Panc1 (cell line): ENCODE measurements at regions not wholly inside any gene's neighbourhood (a gene's known extent, or its start where the extent isn't known, plus 50 kb on each side); places are given as distances from the start of the nearest gene placed in this dataset.

Experiments
- ATAC-seq: fragments of 200-7000 bp; cut with Tn5 transposase; 2 replicates; pipeline ENCODE4 v1.9.1; 2020; ENCODE audit warnings: mild to moderate bottlenecking, moderate library complexity
- BruUV-seq: library from RNA; stranded (reverse); fragments of 400-500 nt; replicated peaks from 2 replicates; lab custom pipeline; 2021; lab: Mats Ljungman, UMichigan
- CTCF ChIA-PET: fragments of 300-600 bp; sonication (Branson Sonifier 250); formaldehyde crosslinking; loops from one replicate; lab custom pipeline; 2022; ENCODE audit warnings: antibody characterized with exemption; lab: Charles Lee
- POLR2A ChIA-PET: fragments of 300-600 bp; sonication (Branson Sonifier 250); formaldehyde crosslinking; loops from one replicate; lab custom pipeline; 2022; ENCODE audit warnings: antibody characterized with exemption; lab: Charles Lee
- DNase-seq: peaks from one replicate; pipeline ENCODE4 v3.0.0-alpha.2; 2010; ENCODE audit warnings: low read depth, low spot score
- H3K27ac ChIP-seq: 2 replicates; pipeline ENCODE4 v1.5.1; 2011; ENCODE audit warnings: mild to moderate bottlenecking, low read length, inconsistent platforms
- H3K27me3 ChIP-seq: fragments of 200-500 bp; sonication (Bioruptor generic); 2 replicates; pipeline ENCODE4 v1.6.0; 2014; ENCODE audit warnings: low read length, inconsistent platforms; ENCODE audit not compliant: control insufficient read depth, insufficient read depth
- H3K36me3 ChIP-seq: fragments of 200-500 bp; sonication (Bioruptor generic); 2 replicates; pipeline ENCODE4 v1.5.1; 2014; ENCODE audit warnings: inconsistent platforms, mild to moderate bottlenecking, low read length, moderate library complexity; ENCODE audit not compliant: control insufficient read depth, insufficient read depth
- H3K4me1 ChIP-seq: 2 replicates; pipeline ENCODE4 v1.5.1; 2011; ENCODE audit warnings: inconsistent platforms, mild to moderate bottlenecking, low read length, moderate library complexity; ENCODE audit not compliant: control insufficient read depth, insufficient read depth
- H3K4me3 ChIP-seq, 2 experiments: 2 replicates each; pipeline ENCODE4 v1.5.1; 2011 to 2012; ENCODE audit warnings: low read depth in 2 of 2, low read length in 2 of 2, mild to moderate bottlenecking in 2 of 2, inconsistent platforms in 1 of 2, moderate library complexity in 1 of 2
- H3K9me3 ChIP-seq: fragments of 200-500 bp; sonication (Bioruptor generic); 2 replicates; pipeline ENCODE4 v1.5.1; 2014; ENCODE audit warnings: low read depth, mild to moderate bottlenecking, inconsistent platforms, low read length, moderate library complexity; ENCODE audit not compliant: control insufficient read depth, insufficient read depth
- CTCF ChIP-seq: fragments of 450-650 bp; IDR thresholded peaks from 2 replicates; pipeline ENCODE4 v1.5.1; 2017; ENCODE audit warnings: mild to moderate bottlenecking
- POLR2AphosphoS5 ChIP-seq: IDR thresholded peaks from 2 replicates; pipeline ENCODE4 v1.6.1; 2012; ENCODE audit warnings: mild to moderate bottlenecking, low read depth, low read length, moderate library complexity
- SIN3A ChIP-seq: IDR thresholded peaks from 2 replicates; pipeline ENCODE4 v1.6.1; 2012; ENCODE audit warnings: low read depth, mild to moderate bottlenecking, low read length, moderate library complexity, borderline replicate concordance; ENCODE audit not compliant: insufficient read depth
- TCF7L2 ChIP-seq: IDR thresholded peaks from 2 replicates; pipeline ENCODE4 v1.6.1; 2011; ENCODE audit warnings: mild to moderate bottlenecking, low read depth, low read length, inconsistent platforms
- in situ Hi-C: cut with HindIII; loops from 2 replicates; pipeline ENCODE4 v1.10.0; 2016; ENCODE audit warnings: low sequenced_read_pairs, low pct_unique_long_range_greater_than_20kb
- intact Hi-C: fragments of 100-400 bp; cut with micrococcal nuclease; formaldehyde crosslinking; loops from one replicate; pipeline ENCODE4 v1.10.0; 2022; ENCODE audit not compliant: unreplicated experiment
- TF ChIP-seq, protein P1 (sequence below), 2 experiments: IDR thresholded peaks; 2 replicates each; pipeline ENCODE4 v1.6.1; 2011 to 2012; ENCODE audit warnings: low read depth in 2 of 2, control low read depth in 1 of 2, low read length in 1 of 2, mild to moderate bottlenecking in 1 of 2, moderate library complexity in 1 of 2; ENCODE audit not compliant: insufficient read depth in 1 of 2

GRCh38 chr21:16388911-16389560 is 659.3 kb downstream of the USP25 start:
- no TSS peak for BruUV-seq
- no peak overlapping the region for H3K27ac ChIP-seq
- no peaks in the 10 kb centered on the region for H3K36me3 ChIP-seq
- no peaks in the 10 kb centered on the region for H3K27me3 ChIP-seq
- intact Hi-C loops, result no loop called here
- CTCF ChIA-PET, result no interaction called here
- H3K4me3 ChIP-seq, result no peak overlapping the region
- no peak for DNase-seq
- no peaks in the 10 kb centered on the region for H3K9me3 ChIP-seq
- POLR2A ChIA-PET, result no interaction called here
- ATAC-seq, result no peak
- no peaks in the 10 kb centered on the region for H3K4me1 ChIP-seq
- TF ChIP-seq POLR2AphosphoS5, result no peak
- in situ Hi-C loops, result no loop called here

- Histone ChIP-seq H3K4me3 (no peak overlapping the region), H3K4me1 (no peaks in the 10 kb centered on the region), H3K27me3 (no peaks in the 10 kb centered on the region), H3K9me3 (no peaks in the 10 kb centered on the region), H3K36me3 (no peaks in the 10 kb centered on the region), H3K27ac (no peak overlapping the region)
- TF ChIP-seq CTCF (no peak), TCF7L2 (no peak), SIN3A (no peak), POLR2AphosphoS5 (no peak)
- TF ChIP-seq, protein P1, sequence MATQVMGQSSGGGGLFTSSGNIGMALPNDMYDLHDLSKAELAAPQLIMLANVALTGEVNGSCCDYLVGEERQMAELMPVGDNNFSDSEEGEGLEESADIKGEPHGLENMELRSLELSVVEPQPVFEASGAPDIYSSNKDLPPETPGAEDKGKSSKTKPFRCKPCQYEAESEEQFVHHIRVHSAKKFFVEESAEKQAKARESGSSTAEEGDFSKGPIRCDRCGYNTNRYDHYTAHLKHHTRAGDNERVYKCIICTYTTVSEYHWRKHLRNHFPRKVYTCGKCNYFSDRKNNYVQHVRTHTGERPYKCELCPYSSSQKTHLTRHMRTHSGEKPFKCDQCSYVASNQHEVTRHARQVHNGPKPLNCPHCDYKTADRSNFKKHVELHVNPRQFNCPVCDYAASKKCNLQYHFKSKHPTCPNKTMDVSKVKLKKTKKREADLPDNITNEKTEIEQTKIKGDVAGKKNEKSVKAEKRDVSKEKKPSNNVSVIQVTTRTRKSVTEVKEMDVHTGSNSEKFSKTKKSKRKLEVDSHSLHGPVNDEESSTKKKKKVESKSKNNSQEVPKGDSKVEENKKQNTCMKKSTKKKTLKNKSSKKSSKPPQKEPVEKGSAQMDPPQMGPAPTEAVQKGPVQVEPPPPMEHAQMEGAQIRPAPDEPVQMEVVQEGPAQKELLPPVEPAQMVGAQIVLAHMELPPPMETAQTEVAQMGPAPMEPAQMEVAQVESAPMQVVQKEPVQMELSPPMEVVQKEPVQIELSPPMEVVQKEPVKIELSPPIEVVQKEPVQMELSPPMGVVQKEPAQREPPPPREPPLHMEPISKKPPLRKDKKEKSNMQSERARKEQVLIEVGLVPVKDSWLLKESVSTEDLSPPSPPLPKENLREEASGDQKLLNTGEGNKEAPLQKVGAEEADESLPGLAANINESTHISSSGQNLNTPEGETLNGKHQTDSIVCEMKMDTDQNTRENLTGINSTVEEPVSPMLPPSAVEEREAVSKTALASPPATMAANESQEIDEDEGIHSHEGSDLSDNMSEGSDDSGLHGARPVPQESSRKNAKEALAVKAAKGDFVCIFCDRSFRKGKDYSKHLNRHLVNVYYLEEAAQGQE (IDR thresholded peaks at IDR 0.05; ENCODE audit: insufficient read depth in 1 of 2, low read depth in 2 of 2, low read length in 1 of 2), result no peak
- no TSS peak for BruUV-seq
- intact Hi-C loops, result no loop called here
- in situ Hi-C loops, result no loop called here
- DNase-seq (no peak), ATAC-seq (no peak)
- ChIA-PET CTCF (no interaction called here), POLR2A (no interaction called here)
These were observed 659.9 kb downstream of the USP25 start for GRCh38 chr21:16389643-16390042.

DNA sequence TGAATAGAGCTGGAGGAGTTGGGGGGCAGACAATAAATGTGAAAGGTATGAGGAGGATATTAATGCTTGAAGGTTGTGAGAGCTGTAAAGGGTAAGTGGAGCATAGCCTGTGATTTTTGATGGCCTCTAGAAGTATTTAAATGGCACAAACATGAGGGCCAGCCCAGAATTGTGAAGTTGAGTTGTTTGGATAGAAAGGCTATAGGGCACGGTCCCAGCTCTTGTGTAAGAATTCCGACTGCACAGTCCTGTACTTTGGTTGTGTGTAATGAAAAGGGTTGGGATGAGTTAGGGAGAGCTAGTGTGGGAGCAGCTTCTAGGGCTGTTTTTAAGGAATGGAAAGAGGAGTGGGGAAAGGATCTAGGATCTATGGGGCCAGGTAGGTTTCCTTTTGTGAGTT is 665.5 kb downstream of the USP25 start:
- no TSS peak for BruUV-seq
- TF ChIP-seq SIN3A (no peak), POLR2AphosphoS5 (no peak)
- Histone ChIP-seq H3K36me3 (no peaks in the 10 kb centered on the region), H3K27ac (no peak overlapping the region), H3K4me1 (no peaks in the 10 kb centered on the region), H3K9me3 (no peaks in the 10 kb centered on the region), H3K27me3 (no peaks in the 10 kb centered on the region), H3K4me3 (no peak overlapping the region)
- ATAC-seq, result no peak
- intact Hi-C loops, result no loop called here
- in situ Hi-C loops, result no loop called here
- ChIA-PET POLR2A (no interaction called here), CTCF (no interaction called here)
- DNase-seq, result no peak
